HCT116 (cell line): ENCODE measurements at regions not wholly inside any gene's neighbourhood (a gene's known extent, or its start where the extent isn't known, plus 50 kb on each side); places are given as distances from the start of the nearest gene placed in this dataset.
"Not testable (repeated sequence)": the region's sequence is repeated elsewhere in the genome, so short reads cannot be mapped to it uniquely, and the experiment has no call there.

Source experiments
- ATAC-seq: fragments of 200-7000 bp; cut with Tn5 transposase; 2 replicates; pipeline ENCODE4 v1.9.1; 2020; ENCODE audit warnings: mild to moderate bottlenecking, moderate library complexity
- BruUV-seq: library from RNA; stranded (reverse); fragments of 400-500 nt; replicated peaks from 2 replicates; lab custom pipeline; 2021; lab: Mats Ljungman, UMichigan
- CTCF ChIA-PET: fragments of 300-600 bp; sonication (Branson Sonifier 250); formaldehyde crosslinking; loops from one replicate; lab custom pipeline; 2021; ENCODE audit warnings: antibody characterized with exemption; lab: Charles Lee
- POLR2A ChIA-PET: fragments of 300-600, 350-600 bp; sonication (Branson Sonifier 250); formaldehyde crosslinking; loops from one replicate; lab custom pipeline; 2021; ENCODE audit warnings: antibody characterized with exemption; lab: Charles Lee
- RAD21 ChIA-PET, 2 experiments: fragments of 300-600 bp; sonication (Branson Sonifier 250); formaldehyde crosslinking; loops; one replicate each; lab custom pipeline; 2023; ENCODE audit warnings: low total read pairs in 2 of 2; ENCODE audit not compliant: uncharacterized antibody in 2 of 2, unreplicated experiment in 2 of 2, low non-redundant PET in 1 of 2; lab: Charles Lee
- DNase-seq: peaks from one replicate; pipeline ENCODE4 v3.0.0-alpha.2; 2010; ENCODE audit warnings: low read depth, low spot score
- H2AFZ ChIP-seq: fragments of 200-600 bp; shearing (Covaris generic), sonication (generic); 2 replicates; pipeline ENCODE4 v1.6.1; 2017; ENCODE audit warnings: low read depth, mixed run types, mixed read lengths, antibody characterized with exemption, low read length; ENCODE audit not compliant: poor library complexity, severe bottlenecking
- H3K27ac ChIP-seq: 2 replicates; pipeline ENCODE4 v1.5.1; 2012; ENCODE audit warnings: low read depth, low read length
- H3K27me3 ChIP-seq: fragments of 200-600 bp; sonication (generic); 2 replicates; pipeline ENCODE4 v1.6.1; 2016; ENCODE audit warnings: mixed run types, low read length, mixed read lengths; ENCODE audit not compliant: insufficient read depth
- H3K36me3 ChIP-seq, 2 experiments: fragments of 200-500 bp in 1 of 2; fragments of 200-600 bp in 1 of 2; sonication (Bioruptor generic) in 1 of 2; sonication (generic) in 1 of 2; 2 replicates each; pipeline versions ENCODE4 v1.5.1 to v1.6.1; 2014 to 2016; ENCODE audit warnings: low read length in 2 of 2, inconsistent platforms in 1 of 2, mixed read lengths in 1 of 2, mixed run types in 1 of 2; ENCODE audit not compliant: insufficient read depth in 2 of 2, control insufficient read depth in 1 of 2
- H3K4me1 ChIP-seq, 2 experiments: fragments of 200-600 bp in 1 of 2; sonication (generic) in 1 of 2; 2 replicates each; pipeline versions ENCODE4 v1.5.1 to v1.6.1; 2012 to 2017; ENCODE audit warnings: low read length in 2 of 2, inconsistent platforms in 1 of 2, mild to moderate bottlenecking in 1 of 2, mixed read lengths in 1 of 2, mixed run types in 1 of 2, moderate library complexity in 1 of 2; ENCODE audit not compliant: insufficient read depth in 2 of 2, control insufficient read depth in 1 of 2
- H3K4me2 ChIP-seq: fragments of 200-600 bp; sonication (generic); 2 replicates; pipeline ENCODE4 v1.6.1; 2017; ENCODE audit warnings: mixed run types, low read length, mixed read lengths
- H3K4me3 ChIP-seq, 2 experiments: fragments of 200-600 bp in 1 of 2; sonication (generic) in 1 of 2; replicated peaks in 1 of 2; 2 replicates each; pipeline ENCODE4 v1.5.1; 2011 to 2016; ENCODE audit warnings: low read length in 2 of 2, control low read depth in 1 of 2, low read depth in 1 of 2, mild to moderate bottlenecking in 1 of 2, mixed read lengths in 1 of 2, mixed run types in 1 of 2
- H3K79me2 ChIP-seq: fragments of 200-600 bp; sonication (generic); 2 replicates; pipeline ENCODE4 v1.6.1; 2017; ENCODE audit warnings: mild to moderate bottlenecking, mixed run types, low read length, moderate library complexity, mixed read lengths; ENCODE audit not compliant: insufficient read depth
- H3K9ac ChIP-seq: fragments of 200-600 bp; sonication (generic); 2 replicates; pipeline ENCODE4 v1.6.1; 2016; ENCODE audit warnings: low read length, mixed read lengths
- H3K9me2 ChIP-seq: fragments of 200-600 bp; sonication (generic), shearing (Covaris generic); 2 replicates; pipeline ENCODE4 v1.6.1; 2017; ENCODE audit warnings: mixed run types, mild to moderate bottlenecking, moderate library complexity; ENCODE audit not compliant: insufficient read depth
- H3K9me3 ChIP-seq, 2 experiments: fragments of 200-500 bp in 1 of 2; fragments of 200-600 bp in 1 of 2; sonication (Bioruptor generic) in 1 of 2; sonication (generic) in 1 of 2; 2 replicates each; pipeline ENCODE4 v1.6.1; 2014 to 2017; ENCODE audit warnings: low read length in 2 of 2, mixed read lengths in 2 of 2, inconsistent platforms in 1 of 2, low read depth in 1 of 2, mild to moderate bottlenecking in 1 of 2, mixed run types in 1 of 2, moderate library complexity in 1 of 2; ENCODE audit not compliant: control insufficient read depth in 1 of 2, insufficient read depth in 1 of 2
- H4K20me1 ChIP-seq: fragments of 200-600 bp; sonication (generic), shearing (Covaris generic); 2 replicates; pipeline ENCODE4 v1.6.1; 2017; ENCODE audit warnings: mixed run types, mild to moderate bottlenecking, moderate library complexity; ENCODE audit not compliant: insufficient read depth
- ATF3 ChIP-seq: IDR thresholded peaks from 2 replicates; pipeline ENCODE4 v1.6.1; 2012
- EGR1 ChIP-seq: IDR thresholded peaks from 2 replicates; pipeline ENCODE4 v1.6.1; 2012; ENCODE audit warnings: low read depth
- ELF1 ChIP-seq: IDR thresholded peaks from 2 replicates; pipeline ENCODE4 v1.6.1; 2012; ENCODE audit warnings: low read depth, borderline replicate concordance
- EZH2 ChIP-seq: fragments of 200-600 bp; sonication (generic); IDR thresholded peaks from 2 replicates; pipeline ENCODE4 v1.6.1; 2017; ENCODE audit warnings: antibody characterized with exemption, mixed run types
- MAX ChIP-seq: IDR thresholded peaks from 2 replicates; pipeline ENCODE4 v1.6.1; 2012
- YY1 ChIP-seq: IDR thresholded peaks from 2 replicates; pipeline ENCODE4 v1.6.1; 2011; ENCODE audit warnings: low read length, low read depth, moderate library complexity, mild to moderate bottlenecking; ENCODE audit not compliant: insufficient replicate concordance; ENCODE audit errors: extremely low read depth
- ZBTB33 ChIP-seq: IDR thresholded peaks from 2 replicates; pipeline ENCODE4 v1.6.1; 2011; ENCODE audit warnings: mild to moderate bottlenecking, low read length, moderate library complexity; ENCODE audit not compliant: insufficient replicate concordance; ENCODE audit errors: extremely low read depth
- ZFX ChIP-seq: fragments of 450-650 bp; IDR thresholded peaks from 2 replicates; pipeline ENCODE4 v1.6.1; 2017
- intact Hi-C: fragments of 100-400 bp; cut with micrococcal nuclease; formaldehyde crosslinking; loops from 2 replicates; pipeline ENCODE4 v1.10.0; 2022

DNA sequence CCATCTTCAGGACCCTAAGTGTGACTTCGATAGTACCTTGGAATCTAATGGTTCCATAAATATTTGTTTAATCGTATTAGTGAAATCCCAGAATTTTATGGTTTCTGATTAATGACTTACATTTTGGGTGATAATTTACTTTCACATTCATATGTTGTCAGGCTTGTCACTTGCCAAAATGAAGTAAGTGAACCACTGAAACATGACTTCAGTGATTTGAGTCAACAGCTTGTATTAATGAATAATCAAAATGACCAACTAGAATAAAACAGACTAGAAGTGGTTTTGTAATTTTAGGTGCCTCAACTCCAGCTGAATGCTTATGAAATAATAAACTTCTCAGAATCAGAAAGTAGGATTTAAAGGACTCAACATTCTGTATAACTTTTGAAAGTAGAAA, 517.1 kb downstream of the PRKD1 start:
- ATAC-seq (no peak), DNase-seq (no peak)
- RAD21 ChIA-PET, result no interaction called here
- Histone ChIP-seq H2AFZ (no peak overlapping the region), H3K79me2 (no peaks in the 10 kb centered on the region), H3K4me1 (no peaks in the 10 kb centered on the region), H3K36me3 (no peaks in the 10 kb centered on the region), H3K4me3 (no peak overlapping the region), H3K27ac (no peak overlapping the region), H3K9ac (no peak overlapping the region), H3K9me2 (no peaks in the 10 kb centered on the region), H3K4me2 (no peak overlapping the region), H4K20me1 (no peaks in the 10 kb centered on the region), H3K9me3 (peaks cover 3 to 9% of the 10 kb centered on the region in 2 experiments; a peak in 2 of 4 replicates), H3K27me3 (no peaks in the 10 kb centered on the region)
- CTCF ChIA-PET, result no interaction called here
- no TSS peak for BruUV-seq
- intact Hi-C loops, result no loop called here
- POLR2A ChIA-PET, result no interaction called here
- no peak for TF ChIP-seq ZFX
- TF ChIP-seq EZH2, result no peak
- no peak for TF ChIP-seq YY1

DNA sequence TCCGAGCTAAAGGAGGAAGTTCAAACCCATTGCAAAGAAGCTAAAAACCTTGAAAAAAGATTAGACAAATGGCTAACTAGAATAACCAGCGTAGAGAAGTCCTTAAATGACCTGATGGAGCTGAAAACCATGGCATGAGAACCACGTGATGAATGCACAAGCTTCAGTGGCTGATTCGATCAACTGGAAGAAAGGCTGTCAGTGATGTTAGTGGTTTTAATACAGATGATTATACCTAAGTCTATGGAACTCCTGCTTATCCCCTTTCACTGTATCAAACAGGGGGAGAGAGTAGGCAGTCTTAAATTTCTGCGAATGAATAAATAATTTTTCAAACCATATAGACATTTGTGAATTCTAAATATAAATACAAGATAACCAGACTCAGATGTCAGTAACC, 512.7 kb downstream of the PRKD1 start:
- H3K79me2 ChIP-seq, H3K9me2 ChIP-seq, H3K9me3 ChIP-seq, CTCF ChIA-PET, H4K20me1 ChIP-seq, H3K27me3 ChIP-seq, H3K4me3 ChIP-seq, H3K36me3 ChIP-seq, POLR2A ChIA-PET, ATAC-seq, RAD21 ChIA-PET, BruUV-seq, H3K4me2 ChIP-seq, DNase-seq, H3K9ac ChIP-seq, H2AFZ ChIP-seq, intact Hi-C loops, H3K4me1 ChIP-seq, H3K27ac ChIP-seq: not testable (repeated sequence)

- H2AFZ ChIP-seq, result no peak overlapping the region
- RAD21 ChIA-PET, result no interaction called here
- TF ChIP-seq ZFX, result no peak
- TF ChIP-seq ELF1, result no peak
- TF ChIP-seq EZH2, result no peak
- no peak for TF ChIP-seq ATF3
- TF ChIP-seq EGR1, result no peak
- TF ChIP-seq ZBTB33, result no peak
- no peak for TF ChIP-seq MAX
- POLR2A ChIA-PET, result no interaction called here
- ATAC-seq (no peak), DNase-seq (no peak)
- no peaks in the 10 kb centered on the region for H3K4me1 ChIP-seq
- no peak overlapping the region for H3K27ac ChIP-seq
- H3K27me3 ChIP-seq, result no peaks in the 10 kb centered on the region
- BruUV-seq, result no TSS peak
- H4K20me1 ChIP-seq, result no peaks in the 10 kb centered on the region; the same call in 1 of the 2 replicates
- H3K79me2 ChIP-seq, result no peaks in the 10 kb centered on the region
- H3K9ac ChIP-seq, result no peak overlapping the region
- peaks cover 9 to 12% of the 10 kb centered on the region in 2 experiments; a peak in 2 of 4 replicates for H3K9me3 ChIP-seq
- no peaks in the 10 kb centered on the region; a peak in 1 of 4 replicates for H3K36me3 ChIP-seq
- H3K4me2 ChIP-seq, result no peak overlapping the region
- intact Hi-C loops, result no loop called here
- CTCF ChIA-PET, result no interaction called here
- H3K4me3 ChIP-seq, result no peak overlapping the region
- H3K9me2 ChIP-seq, result no peaks in the 10 kb centered on the region
Measured at GRCh38 chr14:29419736-29420135, 507.9 kb downstream of the PRKD1 start.
